ENCODE measurements at regions not wholly inside any gene's neighbourhood (a gene's known extent, or its start where the extent isn't known, plus 50 kb on each side); places are given as distances from the start of the nearest gene placed in this dataset.

DNA sequence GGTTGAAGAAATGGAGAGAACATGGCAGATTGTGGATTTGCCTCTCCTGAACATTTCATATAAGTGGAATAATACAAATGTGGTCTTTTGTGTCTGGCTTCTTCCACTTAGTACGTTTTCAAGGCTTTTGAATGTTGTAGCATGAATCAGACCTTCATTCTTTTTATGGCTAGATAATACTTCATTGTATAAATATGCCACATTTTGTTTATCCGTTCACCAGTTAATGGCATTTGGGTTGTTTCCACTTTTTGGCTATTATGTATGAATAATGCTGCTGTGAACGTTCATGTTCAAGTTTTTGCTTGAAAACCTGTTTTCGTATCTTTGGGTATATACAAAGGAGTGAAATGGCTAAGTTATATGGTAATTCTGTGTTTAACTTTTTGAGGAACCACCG is 130.4 kb downstream of the TANC2 start (continued):
- TF ChIP-seq RAD21 (IDR thresholded peaks at IDR 0.05; ENCODE audit: low read length) (no peak), FOSL2 (IDR thresholded peaks at IDR 0.05; ENCODE audit: borderline replicate concordance, low read depth) (no peak), CHD2 (IDR thresholded peaks at IDR 0.05; ENCODE audit: low read length, partially characterized antibody) (no peak)

DNA sequence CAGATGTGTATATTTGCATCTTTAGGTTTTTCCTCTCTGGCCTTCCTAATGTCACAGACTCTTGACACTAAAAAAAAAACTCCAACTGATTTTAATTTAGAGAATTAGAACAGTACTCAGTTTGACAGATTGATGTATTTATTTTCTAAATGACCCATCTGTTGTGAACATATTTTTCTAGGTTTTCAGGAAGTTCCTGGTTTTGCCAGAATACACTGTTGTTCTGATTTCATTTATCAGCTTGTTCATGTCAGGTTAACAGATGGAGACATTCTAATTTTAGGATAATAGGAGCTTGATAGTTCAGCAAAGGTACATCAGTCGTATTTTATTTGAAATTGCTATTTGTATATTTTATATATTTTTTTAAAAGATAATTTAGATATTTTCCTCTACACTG is 133.4 kb downstream of the TANC2 start:
- Histone ChIP-seq H3F3A (replicated peaks; ENCODE audit: insufficient read depth) (no peaks in the 10 kb centered on the region), H4K20me1 (ENCODE audit: insufficient read depth) (0 out of 2 replicates have a peak, but pooled peaks cover 6% of the 10 kb centered on the region), H3K9ac (no peak overlapping the region), H3K79me2 (ENCODE audit: insufficient read depth) (peaks cover 91% of the 10 kb centered on the region), H3K9me3 (no peaks in the 10 kb centered on the region), H3K27ac (ENCODE audit: low read depth in 2 of 2, low read length in 1 of 2) (peak overlapping the region in 1 of 2 experiments; percentile 61; a peak in 2 of 4 replicates), H3K9me2 (no peaks in the 10 kb centered on the region), H3K27me3 (ENCODE audit: insufficient read depth) (no peaks in the 10 kb centered on the region), H3K4me3 (ENCODE audit: low read depth in 2 of 2, low read length in 1 of 2) (no peak overlapping the region), H3K36me3 (replicated peaks in 1 of 2; ENCODE audit: control insufficient read depth in 1 of 2, insufficient read depth in 2 of 2, low read length in 1 of 2) (peaks cover 32 to 42% of the 10 kb centered on the region in 2 experiments), H3K4me2 (no peak overlapping the region), H3K4me1 (ENCODE audit: control insufficient read depth in 1 of 2, insufficient read depth in 2 of 2, low read depth in 1 of 2, low read length in 1 of 2) (peaks cover 0 to 15% of the 10 kb centered on the region in 2 experiments; a peak in 3 of 4 replicates), H2AFZ (ENCODE audit: low read depth) (no peak overlapping the region)
- 63% methylated on average over 1 of the region's 1 CpG for WGBS (ENCODE audit: low lambda C conversion rate)
- POLR2A ChIA-PET = no interaction called here
- no peak for DNase-seq
- CTCF ChIA-PET = interaction anchor here (1.7 kb wide), 1 partner anchor 17 kb away, joined by 3 read pairs; no protein-coding TSS in a partner anchor
- TF ChIP-seq, protein P1, sequence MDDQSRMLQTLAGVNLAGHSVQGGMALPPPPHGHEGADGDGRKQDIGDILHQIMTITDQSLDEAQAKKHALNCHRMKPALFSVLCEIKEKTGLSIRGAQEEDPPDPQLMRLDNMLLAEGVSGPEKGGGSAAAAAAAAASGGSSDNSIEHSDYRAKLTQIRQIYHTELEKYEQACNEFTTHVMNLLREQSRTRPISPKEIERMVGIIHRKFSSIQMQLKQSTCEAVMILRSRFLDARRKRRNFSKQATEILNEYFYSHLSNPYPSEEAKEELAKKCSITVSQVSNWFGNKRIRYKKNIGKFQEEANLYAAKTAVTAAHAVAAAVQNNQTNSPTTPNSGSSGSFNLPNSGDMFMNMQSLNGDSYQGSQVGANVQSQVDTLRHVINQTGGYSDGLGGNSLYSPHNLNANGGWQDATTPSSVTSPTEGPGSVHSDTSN (IDR thresholded peaks at IDR 0.05) = no peak
- TF ChIP-seq EP300 (IDR thresholded peaks at IDR 0.05; ENCODE audit: borderline replicate concordance in 1 of 2, low read depth in 1 of 2, low read length in 1 of 2) (peak in 1 of 2 experiments; percentile 76; a peak in 2 of 4 replicates), REST (IDR thresholded peaks at IDR 0.05; ENCODE audit: low read depth, low read length) (no peak)

GRCh38 chr17:63102034-63102433 is 136.0 kb downstream of the TANC2 start:
- Histone ChIP-seq H3K4me1 (ENCODE audit: control insufficient read depth in 1 of 2, insufficient read depth in 2 of 2, low read depth in 1 of 2, low read length in 1 of 2) (peaks cover 0 to 29% of the 10 kb centered on the region in 2 experiments; a peak in 2 of 4 replicates), H4K20me1 (ENCODE audit: insufficient read depth) (no peaks in the 10 kb centered on the region)
- DNase-seq = no peak

More at GRCh38 chr17:63102034-63102433, 136.0 kb downstream of the TANC2 start:
- no peak overlapping the region for H3K9ac ChIP-seq
- H3K27me3 ChIP-seq (ENCODE audit: insufficient read depth) = no peaks in the 10 kb centered on the region
- no peak overlapping the region for H3K4me2 ChIP-seq
- H3K27ac ChIP-seq (ENCODE audit: low read depth in 2 of 2, low read length in 1 of 2) = no peak overlapping the region
- no peak for TF ChIP-seq CHD2 (IDR thresholded peaks at IDR 0.05; ENCODE audit: low read length, partially characterized antibody)
- TF ChIP-seq, protein P2, sequence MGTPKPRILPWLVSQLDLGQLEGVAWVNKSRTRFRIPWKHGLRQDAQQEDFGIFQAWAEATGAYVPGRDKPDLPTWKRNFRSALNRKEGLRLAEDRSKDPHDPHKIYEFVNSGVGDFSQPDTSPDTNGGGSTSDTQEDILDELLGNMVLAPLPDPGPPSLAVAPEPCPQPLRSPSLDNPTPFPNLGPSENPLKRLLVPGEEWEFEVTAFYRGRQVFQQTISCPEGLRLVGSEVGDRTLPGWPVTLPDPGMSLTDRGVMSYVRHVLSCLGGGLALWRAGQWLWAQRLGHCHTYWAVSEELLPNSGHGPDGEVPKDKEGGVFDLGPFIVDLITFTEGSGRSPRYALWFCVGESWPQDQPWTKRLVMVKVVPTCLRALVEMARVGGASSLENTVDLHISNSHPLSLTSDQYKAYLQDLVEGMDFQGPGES (IDR thresholded peaks at IDR 0.05; ENCODE audit: low read depth, low read length) = no peak
- no peaks in the 10 kb centered on the region for H3K9me3 ChIP-seq
- H3F3A ChIP-seq (replicated peaks; ENCODE audit: insufficient read depth) = peaks cover 8% of the 10 kb centered on the region
- peaks cover 45 to 46% of the 10 kb centered on the region in 2 experiments for H3K36me3 ChIP-seq (replicated peaks in 1 of 2; ENCODE audit: control insufficient read depth in 1 of 2, insufficient read depth in 2 of 2, low read length in 1 of 2)
- CTCF ChIA-PET = interaction anchor here (0.8 to 1.1 kb wide), 3 partner anchors 17 to 305 kb away, joined by 3 to 4 read pairs (median 3); no protein-coding TSS in a partner anchor
- peaks cover 88% of the 10 kb centered on the region for H3K79me2 ChIP-seq (ENCODE audit: insufficient read depth)
- POLR2A ChIA-PET = no interaction called here
- H3K4me3 ChIP-seq (ENCODE audit: low read depth in 2 of 2, low read length in 1 of 2) = no peak overlapping the region
- no peaks in the 10 kb centered on the region for H3K9me2 ChIP-seq
- H2AFZ ChIP-seq (ENCODE audit: low read depth) = no peak overlapping the region
- WGBS (ENCODE audit: low lambda C conversion rate) = 98% methylated on average over 4 of the region's 4 CpGs
